GM12874 (cell line): ENCODE measurements at regions not wholly inside any gene's neighbourhood (a gene's known extent, or its start where the extent isn't known, plus 50 kb on each side); places are given as distances from the start of the nearest gene placed in this dataset.

Experiments used
- CTCF ChIP-seq: IDR thresholded peaks from 2 replicates; pipeline ENCODE4 v1.5.1; 2011; ENCODE audit warnings: low read depth, mild to moderate bottlenecking, control low read depth, low read length, moderate library complexity; ENCODE audit not compliant: insufficient read depth

GRCh38 chr10:65166272-65166671 lies 1645.1 kb downstream of the REEP3 start:
- TF ChIP-seq CTCF: no peak

- no peak for TF ChIP-seq CTCF
Observed at GRCh38 chr10:65172249-65172648, 1651.0 kb downstream of the REEP3 start.

GRCh38 chr10:65176994-65177393 lies 1655.8 kb downstream of the REEP3 start:
- no peak for TF ChIP-seq CTCF

GRCh38 chr10:65183236-65183635 lies 1662.0 kb downstream of the REEP3 start:
- TF ChIP-seq CTCF: no peak

DNA sequence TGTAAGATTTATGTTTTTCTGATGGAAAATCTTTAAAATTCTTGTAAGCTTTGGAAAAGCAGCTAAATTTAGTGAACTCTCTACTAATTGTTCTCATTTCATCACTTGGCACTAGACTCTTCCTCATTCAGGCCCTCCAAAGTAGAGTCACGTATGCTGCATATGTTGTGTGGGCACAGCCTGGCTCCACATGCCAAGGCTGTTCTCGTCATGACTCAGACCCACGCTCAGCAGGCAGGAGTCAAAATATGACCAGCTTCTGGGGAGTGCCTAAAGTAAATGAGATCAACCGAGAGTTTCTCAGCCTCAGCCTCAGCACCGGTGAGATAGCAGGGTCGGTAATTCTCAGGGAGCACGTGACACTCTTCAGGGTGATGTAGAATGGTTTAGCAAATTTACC lies 1672.9 kb downstream of the REEP3 start:
- TF ChIP-seq CTCF: no peak

DNA sequence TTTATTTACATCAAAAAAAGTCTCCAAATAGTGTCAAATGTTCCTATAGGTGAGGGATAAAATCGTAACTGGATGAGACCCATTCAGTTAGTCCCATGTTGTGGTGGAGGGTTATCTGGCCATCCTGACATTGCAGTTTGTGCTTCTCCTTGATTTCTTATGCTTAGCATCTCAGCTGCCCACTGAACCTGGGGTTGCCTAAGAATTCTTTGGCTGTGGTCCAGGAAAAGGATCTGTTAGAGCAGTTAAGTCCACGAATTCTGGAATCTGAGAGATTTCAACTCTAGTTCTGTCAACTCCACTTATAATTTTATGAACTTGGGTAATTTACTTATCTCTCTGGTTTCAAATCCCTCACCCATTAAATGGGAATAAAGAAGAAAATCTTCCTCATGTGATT lies 1673.4 kb downstream of the REEP3 start:
- TF ChIP-seq CTCF: no peak

DNA sequence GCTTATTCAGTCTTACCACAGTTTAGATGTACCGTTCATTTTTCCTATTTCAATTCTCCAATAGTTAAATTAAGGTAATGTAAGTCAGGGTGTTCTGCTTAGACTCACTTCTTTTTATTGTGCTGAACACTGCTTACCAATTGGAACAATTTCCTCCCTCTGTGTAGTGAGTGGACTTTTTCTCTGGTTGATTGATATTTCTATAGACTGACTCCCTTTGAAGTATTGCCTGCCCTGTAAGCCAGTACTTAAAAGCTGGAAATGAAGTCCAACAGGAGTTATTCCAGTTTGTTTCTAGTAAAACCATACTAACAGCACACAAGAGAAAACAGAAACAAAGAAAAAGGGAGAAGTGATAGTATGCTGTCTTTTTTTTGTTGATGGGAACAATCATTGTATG lies 1674.9 kb downstream of the REEP3 start:
- TF ChIP-seq CTCF: no peak

- TF ChIP-seq CTCF: no peak
Observed at GRCh38 chr10:65197935-65198334, 1676.7 kb downstream of the REEP3 start.
